ENCODE measurements at regions not wholly inside any gene's neighbourhood (a gene's known extent, or its start where the extent isn't known, plus 50 kb on each side); places are given as distances from the start of the nearest gene placed in this dataset.
A peak's percentile ranks its signal among the peaks of the same experiment; 100 is the strongest.

- TF ChIP-seq FOXM1 (IDR thresholded peaks at IDR 0.05; ENCODE audit: borderline replicate concordance, low read depth) (no peak), EGR1 (IDR thresholded peaks at IDR 0.05) (no peak), REST (IDR thresholded peaks at IDR 0.05; ENCODE audit: low read depth) (no peak), TAF1 (IDR thresholded peaks at IDR 0.05; ENCODE audit: low read depth) (no peak), RAD21 (IDR thresholded peaks at IDR 0.05; ENCODE audit: low read depth) (peak; percentile 36; the same call in 1 of the 2 replicates), ZBTB7A (IDR thresholded peaks at IDR 0.05; ENCODE audit: low read depth) (no peak)
Observed at GRCh38 chr2:13056259-13056843, 339.6 kb downstream of the TRIB2 start.

GRCh38 chr2:13057671-13058070 is 340.9 kb downstream of the TRIB2 start:
- TF ChIP-seq EGR1 (IDR thresholded peaks at IDR 0.05) (no peak), TAF1 (IDR thresholded peaks at IDR 0.05; ENCODE audit: low read depth) (no peak), NFIC (IDR thresholded peaks at IDR 0.05) (no peak), RAD21 (IDR thresholded peaks at IDR 0.05; ENCODE audit: low read depth) (no peak)

GRCh38 chr2:13066676-13067075 is 349.9 kb downstream of the TRIB2 start:
- no peak for TF ChIP-seq FOXM1 (IDR thresholded peaks at IDR 0.05; ENCODE audit: borderline replicate concordance, low read depth)
- no peak for TF ChIP-seq REST (IDR thresholded peaks at IDR 0.05; ENCODE audit: low read depth)
- no peak for TF ChIP-seq TCF12 (IDR thresholded peaks at IDR 0.05; ENCODE audit: low read depth)
- no peak for TF ChIP-seq ZBTB7A (IDR thresholded peaks at IDR 0.05; ENCODE audit: low read depth)
- no peak for TF ChIP-seq YY1 (IDR thresholded peaks at IDR 0.05; ENCODE audit: low read depth)
- no peak for TF ChIP-seq MAX (IDR thresholded peaks at IDR 0.05)
- TF ChIP-seq NFIC (IDR thresholded peaks at IDR 0.05): no peak
- no peak for TF ChIP-seq RAD21 (IDR thresholded peaks at IDR 0.05; ENCODE audit: low read depth)
- no peak for TF ChIP-seq CEBPB (IDR thresholded peaks at IDR 0.05)
- no peak for TF ChIP-seq CREB1 (IDR thresholded peaks at IDR 0.05; ENCODE audit: low read depth)
- TF ChIP-seq EGR1 (IDR thresholded peaks at IDR 0.05): no peak
- no peak for TF ChIP-seq USF1 (IDR thresholded peaks at IDR 0.05)
- TF ChIP-seq TEAD4 (IDR thresholded peaks at IDR 0.05): no peak
- TF ChIP-seq TAF1 (IDR thresholded peaks at IDR 0.05; ENCODE audit: low read depth): no peak
- no peak for TF ChIP-seq EP300 (IDR thresholded peaks at IDR 0.05; ENCODE audit: borderline replicate concordance)

- TF ChIP-seq USF1 (IDR thresholded peaks at IDR 0.05) (no peak), MAX (IDR thresholded peaks at IDR 0.05) (no peak), CEBPB (IDR thresholded peaks at IDR 0.05) (no peak)
Observed at GRCh38 chr2:13067508-13067907, 350.8 kb downstream of the TRIB2 start.

GRCh38 chr2:13089971-13090370 is 373.2 kb downstream of the TRIB2 start:
- TF ChIP-seq TAF1 (IDR thresholded peaks at IDR 0.05; ENCODE audit: low read depth): no peak
- no peak for TF ChIP-seq FOXM1 (IDR thresholded peaks at IDR 0.05; ENCODE audit: borderline replicate concordance, low read depth)
- no peak for TF ChIP-seq EGR1 (IDR thresholded peaks at IDR 0.05)
- TF ChIP-seq CEBPB (IDR thresholded peaks at IDR 0.05): no peak
- TF ChIP-seq RAD21 (IDR thresholded peaks at IDR 0.05; ENCODE audit: low read depth): no peak
- no peak for TF ChIP-seq NFIC (IDR thresholded peaks at IDR 0.05)
- no peak for TF ChIP-seq EP300 (IDR thresholded peaks at IDR 0.05; ENCODE audit: borderline replicate concordance)
- TF ChIP-seq USF1 (IDR thresholded peaks at IDR 0.05): no peak
- no peak for TF ChIP-seq TEAD4 (IDR thresholded peaks at IDR 0.05)
- TF ChIP-seq TCF12 (IDR thresholded peaks at IDR 0.05; ENCODE audit: low read depth): no peak
- no peak for TF ChIP-seq MAX (IDR thresholded peaks at IDR 0.05)
- no peak for TF ChIP-seq YY1 (IDR thresholded peaks at IDR 0.05; ENCODE audit: low read depth)

- TF ChIP-seq TCF12 (IDR thresholded peaks at IDR 0.05; ENCODE audit: low read depth) (no peak), USF1 (IDR thresholded peaks at IDR 0.05) (no peak), REST (IDR thresholded peaks at IDR 0.05; ENCODE audit: low read depth) (no peak), ZBTB7A (IDR thresholded peaks at IDR 0.05; ENCODE audit: low read depth) (no peak), CEBPB (IDR thresholded peaks at IDR 0.05) (no peak), TEAD4 (IDR thresholded peaks at IDR 0.05) (no peak), EP300 (IDR thresholded peaks at IDR 0.05; ENCODE audit: borderline replicate concordance) (no peak), NFIC (IDR thresholded peaks at IDR 0.05) (no peak), TAF1 (IDR thresholded peaks at IDR 0.05; ENCODE audit: low read depth) (no peak), RAD21 (IDR thresholded peaks at IDR 0.05; ENCODE audit: low read depth) (no peak), YY1 (IDR thresholded peaks at IDR 0.05; ENCODE audit: low read depth) (no peak), MAX (IDR thresholded peaks at IDR 0.05) (no peak), FOXM1 (IDR thresholded peaks at IDR 0.05; ENCODE audit: borderline replicate concordance, low read depth) (no peak), CREB1 (IDR thresholded peaks at IDR 0.05; ENCODE audit: low read depth) (no peak), EGR1 (IDR thresholded peaks at IDR 0.05) (no peak)
Observed at GRCh38 chr2:13091455-13091854, 374.7 kb downstream of the TRIB2 start.

All from Ishikawa (cell line).